ENCODE measurements at regions not wholly inside any gene's neighbourhood (a gene's known extent, or its start where the extent isn't known, plus 50 kb on each side); places are given as distances from the start of the nearest gene placed in this dataset.

- no peak for DNase-seq (ENCODE audit: low spot score)
Measured at GRCh38 chr6:11292594-11293236, 60.2 kb upstream of the NEDD9 start.

GRCh38 chr6:11292091-11292490 lies 59.6 kb upstream of the NEDD9 start:
- ATAC-seq (ENCODE audit: insufficient number of reproducible peaks, low FRiP score, low read depth), result no peak
- Histone ChIP-seq H3K36me3 (no peaks in the 10 kb centered on the region), H3K27me3 (replicated peaks; ENCODE audit: insufficient read depth) (no peaks in the 10 kb centered on the region), H3K4me3 (no peak overlapping the region), H3K9me3 (no peaks in the 10 kb centered on the region), H3K27ac (no peak overlapping the region), H3K4me1 (ENCODE audit: control insufficient read depth in 1 of 2, low read depth in 2 of 2) (no peaks in the 10 kb centered on the region)
- DNase-seq (ENCODE audit: low spot score), result no peak
- no peak for TF ChIP-seq CTCF (IDR thresholded peaks at IDR 0.05)

More at GRCh38 chr6:11292594-11293236, 60.2 kb upstream of the NEDD9 start:
- no peak for TF ChIP-seq CTCF (IDR thresholded peaks at IDR 0.05)
- no peaks in the 10 kb centered on the region for H3K27me3 ChIP-seq (replicated peaks; ENCODE audit: insufficient read depth)
- H3K36me3 ChIP-seq, result no peaks in the 10 kb centered on the region
- no peak overlapping the region for H3K4me3 ChIP-seq
- H3K4me1 ChIP-seq (ENCODE audit: control insufficient read depth in 1 of 2, low read depth in 2 of 2), result no peaks in the 10 kb centered on the region
- no peak for ATAC-seq (ENCODE audit: insufficient number of reproducible peaks, low FRiP score, low read depth)
- H3K9me3 ChIP-seq, result no peaks in the 10 kb centered on the region
- no peak overlapping the region for H3K27ac ChIP-seq

- DNase-seq (ENCODE audit: low spot score) (no peak), ATAC-seq (ENCODE audit: insufficient number of reproducible peaks, low FRiP score, low read depth) (no peak)
- Histone ChIP-seq H3K4me1 (ENCODE audit: control insufficient read depth in 1 of 2, low read depth in 2 of 2) (no peaks in the 10 kb centered on the region), H3K9me3 (no peaks in the 10 kb centered on the region), H3K4me3 (no peak overlapping the region), H3K27ac (no peak overlapping the region), H3K36me3 (no peaks in the 10 kb centered on the region), H3K27me3 (replicated peaks; ENCODE audit: insufficient read depth) (no peaks in the 10 kb centered on the region)
- no peak for TF ChIP-seq CTCF (IDR thresholded peaks at IDR 0.05)
Measured at GRCh38 chr6:11291582-11291981, 59.1 kb upstream of the NEDD9 start.

GRCh38 chr6:11290027-11290426 lies 57.6 kb upstream of the NEDD9 start:
- no peak overlapping the region for H3K27ac ChIP-seq
- ATAC-seq (ENCODE audit: insufficient number of reproducible peaks, low FRiP score, low read depth) (no peak), DNase-seq (ENCODE audit: low spot score) (no peak)
- H3K27me3 ChIP-seq (replicated peaks; ENCODE audit: insufficient read depth), result no peaks in the 10 kb centered on the region
- TF ChIP-seq CTCF (IDR thresholded peaks at IDR 0.05), result no peak
- no peaks in the 10 kb centered on the region for H3K36me3 ChIP-seq
- H3K4me3 ChIP-seq, result no peak overlapping the region
- H3K4me1 ChIP-seq (ENCODE audit: control insufficient read depth in 1 of 2, low read depth in 2 of 2), result no peaks in the 10 kb centered on the region
- peaks cover 2% of the 10 kb centered on the region for H3K9me3 ChIP-seq

- Histone ChIP-seq H3K36me3 (no peaks in the 10 kb centered on the region), H3K4me1 (ENCODE audit: control insufficient read depth in 1 of 2, low read depth in 2 of 2) (no peaks in the 10 kb centered on the region), H3K27ac (no peak overlapping the region), H3K9me3 (peaks cover 2% of the 10 kb centered on the region), H3K4me3 (no peak overlapping the region), H3K27me3 (replicated peaks; ENCODE audit: insufficient read depth) (no peaks in the 10 kb centered on the region)
- no peak for DNase-seq (ENCODE audit: low spot score)
- no peak for TF ChIP-seq CTCF (IDR thresholded peaks at IDR 0.05)
- no peak for ATAC-seq (ENCODE audit: insufficient number of reproducible peaks, low FRiP score, low read depth)
Measured at GRCh38 chr6:11288065-11288464, 55.6 kb upstream of the NEDD9 start.
